ENCODE measurements at regions not wholly inside any gene's neighbourhood (a gene's known extent, or its start where the extent isn't known, plus 50 kb on each side); places are given as distances from the start of the nearest gene placed in this dataset.
A peak's percentile ranks its signal among the peaks of the same experiment; 100 is the strongest.

DNA sequence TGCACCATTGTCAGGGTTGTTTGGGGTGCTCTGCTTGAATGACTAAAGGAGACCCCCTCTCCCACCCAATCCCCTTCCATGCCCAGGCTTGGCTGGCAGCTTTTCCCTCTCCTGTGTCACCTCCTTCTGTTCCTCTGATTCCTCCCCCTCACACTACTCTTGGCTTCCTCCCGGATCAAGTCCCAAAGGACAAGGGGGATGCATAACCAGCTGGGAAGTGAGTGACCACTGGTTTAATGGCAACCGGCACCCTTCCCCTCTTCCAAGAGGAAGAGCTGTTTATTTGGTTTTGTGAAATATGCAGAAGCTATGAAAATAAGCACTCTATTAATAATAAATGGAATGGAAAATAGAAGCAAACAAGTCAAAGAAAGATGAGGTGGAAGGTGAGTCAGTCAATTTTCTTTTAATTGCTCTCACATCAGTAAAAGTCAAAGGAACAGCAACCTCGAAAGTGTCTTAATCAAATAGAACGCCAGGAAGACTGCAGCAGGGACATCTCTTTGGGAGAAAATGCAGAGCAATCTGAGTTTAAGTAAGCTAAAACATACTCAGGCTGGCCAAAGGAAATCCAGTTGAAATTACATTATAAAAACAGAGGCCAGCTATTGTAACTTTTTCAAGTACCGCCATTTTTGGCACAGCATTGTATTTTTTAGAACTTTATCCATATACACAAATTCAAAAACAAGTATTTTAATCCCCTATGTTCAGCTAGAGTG is 322.5 kb downstream of the SIPA1L2 start:
- H3K4me3 ChIP-seq (ENCODE audit: control insufficient read depth in 2 of 3, extremely low read depth in 1 of 3, insufficient read depth in 2 of 3, low read depth in 1 of 3, low read length in 3 of 3), result no peak overlapping the region
- FAIRE-seq (no peak), DNase-seq (ENCODE audit: low read depth, low spot score) (no peak)
- dilution Hi-C loops (cut with MboI; ENCODE audit: extremely low pct_ligation_motif_present, low sequenced_read_pairs), result no loop called here
- no peaks in the 10 kb centered on the region for H4K20me1 ChIP-seq (ENCODE audit: control insufficient read depth, extremely low read depth, insufficient read depth, low read length)
- H3K9ac ChIP-seq (ENCODE audit: control insufficient read depth, extremely low read depth, insufficient read depth, low read length), result no peak overlapping the region
- H3K27ac ChIP-seq (ENCODE audit: control insufficient read depth, insufficient read depth, low read length), result no peak overlapping the region
- no peaks in the 10 kb centered on the region for H3K79me2 ChIP-seq (ENCODE audit: control insufficient read depth, insufficient read depth, low read length)
- no peaks in the 10 kb centered on the region for H3K36me3 ChIP-seq (ENCODE audit: control insufficient read depth in 2 of 2, extremely low read depth in 1 of 2, insufficient read depth in 2 of 2, low read length in 2 of 2)
- TF ChIP-seq, protein P1, sequence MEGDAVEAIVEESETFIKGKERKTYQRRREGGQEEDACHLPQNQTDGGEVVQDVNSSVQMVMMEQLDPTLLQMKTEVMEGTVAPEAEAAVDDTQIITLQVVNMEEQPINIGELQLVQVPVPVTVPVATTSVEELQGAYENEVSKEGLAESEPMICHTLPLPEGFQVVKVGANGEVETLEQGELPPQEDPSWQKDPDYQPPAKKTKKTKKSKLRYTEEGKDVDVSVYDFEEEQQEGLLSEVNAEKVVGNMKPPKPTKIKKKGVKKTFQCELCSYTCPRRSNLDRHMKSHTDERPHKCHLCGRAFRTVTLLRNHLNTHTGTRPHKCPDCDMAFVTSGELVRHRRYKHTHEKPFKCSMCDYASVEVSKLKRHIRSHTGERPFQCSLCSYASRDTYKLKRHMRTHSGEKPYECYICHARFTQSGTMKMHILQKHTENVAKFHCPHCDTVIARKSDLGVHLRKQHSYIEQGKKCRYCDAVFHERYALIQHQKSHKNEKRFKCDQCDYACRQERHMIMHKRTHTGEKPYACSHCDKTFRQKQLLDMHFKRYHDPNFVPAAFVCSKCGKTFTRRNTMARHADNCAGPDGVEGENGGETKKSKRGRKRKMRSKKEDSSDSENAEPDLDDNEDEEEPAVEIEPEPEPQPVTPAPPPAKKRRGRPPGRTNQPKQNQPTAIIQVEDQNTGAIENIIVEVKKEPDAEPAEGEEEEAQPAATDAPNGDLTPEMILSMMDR (optimal IDR thresholded peaks at IDR 0.05 in 1 of 3, IDR thresholded peaks at IDR 0.05 in 1 of 3, conservative IDR thresholded peaks at IDR 0.05 in 1 of 3; ENCODE audit: extremely low read depth in 1 of 3, insufficient read depth in 2 of 3, low read length in 3 of 3), result no peak
- no peak for TF ChIP-seq EZH2 (IDR thresholded peaks at IDR 0.05; ENCODE audit: low read length)
- H2AFZ ChIP-seq (ENCODE audit: control insufficient read depth, low read length), result no peak overlapping the region
- H3K4me2 ChIP-seq (ENCODE audit: control insufficient read depth, extremely low read depth, insufficient read depth, low read depth, low read length), result no peak overlapping the region
- no peaks in the 10 kb centered on the region for H3K9me3 ChIP-seq (ENCODE audit: control insufficient read depth, low read depth, low read length)
- H3K27me3 ChIP-seq (ENCODE audit: control insufficient read depth, extremely low read depth, insufficient read depth, low read length), result peaks cover 5% of the 10 kb centered on the region
- no peaks in the 10 kb centered on the region for H3K4me1 ChIP-seq (ENCODE audit: control insufficient read depth, extremely low read depth, insufficient read depth, low read length)
- H3K9me1 ChIP-seq (ENCODE audit: control insufficient read depth, extremely low read depth, insufficient read depth, low read length), result no peaks in the 10 kb centered on the region

DNA sequence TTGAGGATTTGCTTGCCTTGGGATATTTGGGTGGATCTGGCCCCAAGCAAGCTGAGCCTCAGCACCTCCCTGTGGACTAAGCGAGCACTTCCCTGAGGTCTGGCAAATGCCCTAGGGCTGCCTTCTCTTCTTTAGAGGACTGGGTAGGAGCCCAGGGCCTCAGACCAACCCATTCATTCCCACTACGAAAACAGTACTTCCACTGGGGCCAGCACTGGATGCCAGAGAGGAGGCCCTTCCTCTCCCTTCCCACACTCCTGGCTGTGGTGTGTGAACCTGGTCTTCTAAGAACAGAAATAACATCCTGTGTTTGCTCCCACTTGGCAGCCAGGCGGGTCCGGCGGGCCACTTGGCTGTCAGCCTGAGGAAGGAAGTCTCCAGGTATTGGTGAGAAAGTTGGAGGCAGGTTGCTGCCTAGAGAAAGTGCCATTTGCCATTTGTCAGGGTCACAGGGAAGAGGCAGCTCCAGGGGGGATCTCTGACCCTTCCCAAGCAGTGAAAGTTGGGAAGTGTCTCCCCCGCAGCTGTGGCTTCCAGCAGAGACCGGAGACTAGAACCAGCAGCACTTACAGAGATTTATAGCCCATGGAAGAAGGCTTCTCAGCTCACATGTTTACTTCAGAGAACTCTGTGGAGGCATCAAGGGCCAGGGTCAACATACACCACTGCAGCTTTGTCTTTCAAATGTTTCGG is 323.5 kb downstream of the SIPA1L2 start:
- Histone ChIP-seq H3K36me3 (ENCODE audit: control insufficient read depth in 2 of 2, extremely low read depth in 1 of 2, insufficient read depth in 2 of 2, low read length in 2 of 2) (no peaks in the 10 kb centered on the region), H3K9me1 (ENCODE audit: control insufficient read depth, extremely low read depth, insufficient read depth, low read length) (no peaks in the 10 kb centered on the region), H3K4me3 (ENCODE audit: control insufficient read depth in 2 of 3, extremely low read depth in 1 of 3, insufficient read depth in 2 of 3, low read depth in 1 of 3, low read length in 3 of 3) (no peak overlapping the region), H3K27me3 (ENCODE audit: control insufficient read depth, extremely low read depth, insufficient read depth, low read length) (peaks cover 5% of the 10 kb centered on the region), H3K4me2 (ENCODE audit: control insufficient read depth, extremely low read depth, insufficient read depth, low read depth, low read length) (no peak overlapping the region), H3K27ac (ENCODE audit: control insufficient read depth, insufficient read depth, low read length) (no peak overlapping the region), H3K79me2 (ENCODE audit: control insufficient read depth, insufficient read depth, low read length) (no peaks in the 10 kb centered on the region), H3K4me1 (ENCODE audit: control insufficient read depth, extremely low read depth, insufficient read depth, low read length) (peaks cover 7% of the 10 kb centered on the region), H3K9ac (ENCODE audit: control insufficient read depth, extremely low read depth, insufficient read depth, low read length) (no peak overlapping the region), H4K20me1 (ENCODE audit: control insufficient read depth, extremely low read depth, insufficient read depth, low read length) (no peaks in the 10 kb centered on the region), H2AFZ (ENCODE audit: control insufficient read depth, low read length) (no peak overlapping the region), H3K9me3 (ENCODE audit: control insufficient read depth, low read depth, low read length) (no peaks in the 10 kb centered on the region)
- TF ChIP-seq EZH2 (IDR thresholded peaks at IDR 0.05; ENCODE audit: low read length), result no peak
- TF ChIP-seq, protein P1 (optimal IDR thresholded peaks at IDR 0.05 in 1 of 3, IDR thresholded peaks at IDR 0.05 in 1 of 3, conservative IDR thresholded peaks at IDR 0.05 in 1 of 3; ENCODE audit: extremely low read depth in 1 of 3, insufficient read depth in 2 of 3, low read length in 3 of 3), result peak in 2 of 3 experiments; percentile 25 to 31
- no peak for FAIRE-seq
- DNase-seq (ENCODE audit: low read depth, low spot score), result no peak
- dilution Hi-C loops (cut with MboI; ENCODE audit: extremely low pct_ligation_motif_present, low sequenced_read_pairs), result no loop called here

Measured in keratinocyte (primary cell).